ENCODE measurements at regions not wholly inside any gene's neighbourhood (a gene's known extent, or its start where the extent isn't known, plus 50 kb on each side); places are given as distances from the start of the nearest gene placed in this dataset.
"Not testable (repeated sequence)": the region's sequence is repeated elsewhere in the genome, so short reads cannot be mapped to it uniquely, and the experiment has no call there.

GRCh38 chr1:58256041-58256440 is 290.5 kb downstream of the OMA1 start:
- no peak for DNase-seq (ENCODE audit: low read depth, low spot score)

GRCh38 chr1:58255192-58255591 is 291.3 kb downstream of the OMA1 start:
- no peak for DNase-seq (ENCODE audit: low read depth, low spot score)

- DNase-seq (ENCODE audit: low read depth, low spot score), result peak; percentile 32
These were observed 295.0 kb downstream of the OMA1 start for GRCh38 chr1:58251430-58252073.

GRCh38 chr1:58250587-58250948 is 296.0 kb downstream of the OMA1 start:
- no peak for DNase-seq (ENCODE audit: low read depth, low spot score)

GRCh38 chr1:58249737-58250586 is 296.6 kb downstream of the OMA1 start:
- DNase-seq (ENCODE audit: low read depth, low spot score), result peak; percentile 79

GRCh38 chr1:58249388-58249736 is 297.2 kb downstream of the OMA1 start:
- DNase-seq (ENCODE audit: low read depth, low spot score), result no peak

GRCh38 chr1:58248791-58249190 is 297.7 kb downstream of the OMA1 start:
- no peak for DNase-seq (ENCODE audit: low read depth, low spot score)

GRCh38 chr1:58248072-58248471 is 298.5 kb downstream of the OMA1 start:
- no peak for DNase-seq (ENCODE audit: low read depth, low spot score)

- no peak for DNase-seq (ENCODE audit: low read depth, low spot score)
These were observed 300.0 kb downstream of the OMA1 start for GRCh38 chr1:58246549-58246948.

- DNase-seq (ENCODE audit: low read depth, low spot score), result no peak
These were observed 301.7 kb downstream of the OMA1 start for GRCh38 chr1:58244872-58245271.

- DNase-seq (ENCODE audit: low read depth, low spot score), result no peak
These were observed 307.7 kb downstream of the OMA1 start for GRCh38 chr1:58238846-58239245.

- no peak for DNase-seq (ENCODE audit: low read depth, low spot score)
These were observed 312.8 kb downstream of the OMA1 start for GRCh38 chr1:58233729-58234128.

GRCh38 chr1:58231204-58231603 is 315.3 kb downstream of the OMA1 start:
- no peak for DNase-seq (ENCODE audit: low read depth, low spot score)

GRCh38 chr1:58227604-58228003 is 318.9 kb downstream of the OMA1 start:
- DNase-seq (ENCODE audit: low read depth, low spot score), result no peak

- DNase-seq (ENCODE audit: low read depth, low spot score), result no peak
These were observed 323.0 kb downstream of the OMA1 start for GRCh38 chr1:58223522-58223921.

- DNase-seq (ENCODE audit: low read depth, low spot score), result no peak
These were observed 325.6 kb downstream of the OMA1 start for GRCh38 chr1:58220836-58221472.

GRCh38 chr1:58216169-58216568 is 330.4 kb downstream of the OMA1 start:
- DNase-seq (ENCODE audit: low read depth, low spot score), result not testable (repeated sequence)

GRCh38 chr1:58214674-58215073 is 331.9 kb downstream of the OMA1 start:
- DNase-seq (ENCODE audit: low read depth, low spot score), result no peak

- no peak for DNase-seq (ENCODE audit: low read depth, low spot score)
These were observed 334.7 kb downstream of the OMA1 start for GRCh38 chr1:58211869-58212268.

GRCh38 chr1:58209575-58209974 is 337.0 kb downstream of the OMA1 start:
- no peak for DNase-seq (ENCODE audit: low read depth, low spot score)

- no peak for DNase-seq (ENCODE audit: low read depth, low spot score)
These were observed 339.8 kb downstream of the OMA1 start for GRCh38 chr1:58206749-58207148.

GRCh38 chr1:58204284-58204683 is 342.2 kb downstream of the OMA1 start:
- no peak for DNase-seq (ENCODE audit: low read depth, low spot score)
